Upper lobe of left lung (tissue), 6 donors: ENCODE measurements at regions not wholly inside any gene's neighbourhood (a gene's known extent, or its start where the extent isn't known, plus 50 kb on each side); places are given as distances from the start of the nearest gene placed in this dataset.
A peak's percentile ranks its signal among the peaks of the same experiment; 100 is the strongest.

Experiments
- ATAC-seq, 2 donors: fragments of 200-7000 bp; cut with Tn5 transposase; one replicate each; pipeline ENCODE4 v1.9.1; 2022; ENCODE audit warnings: mild to moderate bottlenecking in 2 of 2, moderate library complexity in 2 of 2; ENCODE audit not compliant: low FRiP score in 2 of 2
- DNase-seq, 2 donors: peaks; one replicate each; pipeline ENCODE4 v3.0.0-alpha.2; 2019 to 2020
- H3K27ac ChIP-seq, 4 donors: fragments of 200-600 bp; sonication (generic); one replicate each; pipeline ENCODE4 v1.5.1; 2016 to 2019
- H3K27me3 ChIP-seq, 4 donors: fragments of 200-600 bp; sonication (generic); one replicate each; pipeline ENCODE4 v1.5.1; 2017 to 2019
- H3K36me3 ChIP-seq, 4 donors: fragments of 200-600 bp; sonication (generic); one replicate each; pipeline ENCODE4 v1.5.1; 2016 to 2019
- H3K4me1 ChIP-seq, 4 donors: fragments of 200-600 bp; sonication (generic); one replicate each; pipeline ENCODE4 v1.5.1; 2018 to 2019
- H3K4me3 ChIP-seq, 4 donors: fragments of 200-600 bp; sonication (generic); one replicate each; pipeline ENCODE4 v1.5.1; 2017 to 2019; ENCODE audit warnings: mild to moderate bottlenecking in 2 of 4, moderate library complexity in 1 of 4
- H3K9me3 ChIP-seq, 4 donors: fragments of 200-600 bp; sonication (generic); one replicate each; pipeline ENCODE4 v1.5.1; 2018 to 2019
- EP300 ChIP-seq, 4 donors: sonication (generic); formaldehyde crosslinking; IDR thresholded peaks; one replicate each; pipeline ENCODE4 v1.5.1; 2017; ENCODE audit warnings: antibody characterized with exemption in 4 of 4, control low read depth in 2 of 4
- POLR2A ChIP-seq, 4 donors: fragments of 450-650 bp; IDR thresholded peaks; one replicate each; pipeline ENCODE4 v1.5.1; 2016 to 2017; ENCODE audit warnings: antibody characterized with exemption in 4 of 4, mild to moderate bottlenecking in 2 of 4
- POLR2AphosphoS5 ChIP-seq, 2 donors: sonication (generic); formaldehyde crosslinking; IDR thresholded peaks; one replicate each; pipeline ENCODE4 v1.5.1; 2017; ENCODE audit warnings: antibody characterized with exemption in 2 of 2
- WGBS, 2 donors: methylation state at CpG; one replicate each; pipeline ENCODE4 v1.1.5; 2017 to 2018; 5-methylcytosine and 5-hydroxymethylcytosine counted together
- TF ChIP-seq, protein P1 (sequence below), 6 experiments: fragments of 450-650 bp in 4 of 6; fragments of 200-600 bp in 2 of 6; sonication (generic) in 2 of 6; IDR thresholded peaks; one replicate each; pipeline ENCODE4 v1.5.1; 2016 to 2019; ENCODE audit warnings: antibody characterized with exemption in 6 of 6
- donor health status: DM: no; HTN: no; CAD: no; lungs with moderate emphysema.
- donor health status: DM: no; HTN: yes; CAD: no; lungs with severe emphysema.

DNA sequence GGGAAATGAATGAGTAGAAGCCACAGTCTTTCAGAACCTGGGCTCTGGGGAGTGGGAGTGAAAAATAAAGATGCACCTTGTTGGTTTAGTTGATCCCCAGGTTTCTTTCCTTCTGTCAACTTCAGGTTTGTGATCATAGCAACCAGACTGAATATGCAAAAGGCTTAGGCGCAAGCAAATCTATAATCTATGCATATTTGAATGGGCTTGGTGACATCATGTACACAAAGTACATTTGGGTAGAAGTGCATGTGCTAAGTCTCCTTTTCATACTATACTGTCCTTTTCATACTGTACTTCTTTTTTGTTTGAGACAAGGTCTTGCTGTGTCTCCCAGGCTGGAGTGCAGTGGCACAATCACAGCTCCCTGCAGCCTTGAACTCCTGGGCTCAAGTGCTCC, 132.4 kb upstream of the C2CD4B start:
- WGBS, 2 donors, result 93 to 100% methylated on average over 1 of the region's 1 CpG
- peaks cover 0 to 5% (median 0%) of the 10 kb centered on the region in 4 donors for H3K4me1 ChIP-seq
- no peaks in the 10 kb centered on the region for H3K9me3 ChIP-seq
- no peaks in the 10 kb centered on the region for H3K27me3 ChIP-seq
- H3K36me3 ChIP-seq, result no peaks in the 10 kb centered on the region
- TF ChIP-seq EP300 (IDR thresholded peaks at IDR 0.05) (no peak), POLR2A (IDR thresholded peaks at IDR 0.05) (no peak)
- no peak overlapping the region for H3K4me3 ChIP-seq
- H3K27ac ChIP-seq, result no peak overlapping the region
- ATAC-seq, result no peak
- no peak for DNase-seq

DNA sequence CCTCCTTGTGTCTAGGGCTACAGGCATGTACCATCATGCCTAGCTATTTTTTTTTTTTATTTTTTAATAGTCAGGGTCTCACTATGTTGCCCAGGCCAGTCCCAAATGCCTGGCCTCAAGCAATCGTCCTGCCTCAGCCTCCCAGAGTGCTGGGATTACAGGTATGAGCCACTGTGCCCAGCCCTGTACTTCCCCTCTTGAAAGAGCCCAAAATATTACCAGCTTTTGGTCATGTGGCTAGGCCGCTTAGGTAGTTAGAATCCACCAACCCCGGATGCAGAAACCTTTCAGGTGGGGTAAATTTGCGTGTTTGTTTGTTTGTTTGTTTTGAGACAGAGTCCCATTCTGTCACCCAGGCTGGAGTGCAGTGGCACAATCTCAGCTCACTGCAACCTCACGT, 132.8 kb upstream of the C2CD4B start:
- H3K27ac ChIP-seq, result no peak overlapping the region

DNA sequence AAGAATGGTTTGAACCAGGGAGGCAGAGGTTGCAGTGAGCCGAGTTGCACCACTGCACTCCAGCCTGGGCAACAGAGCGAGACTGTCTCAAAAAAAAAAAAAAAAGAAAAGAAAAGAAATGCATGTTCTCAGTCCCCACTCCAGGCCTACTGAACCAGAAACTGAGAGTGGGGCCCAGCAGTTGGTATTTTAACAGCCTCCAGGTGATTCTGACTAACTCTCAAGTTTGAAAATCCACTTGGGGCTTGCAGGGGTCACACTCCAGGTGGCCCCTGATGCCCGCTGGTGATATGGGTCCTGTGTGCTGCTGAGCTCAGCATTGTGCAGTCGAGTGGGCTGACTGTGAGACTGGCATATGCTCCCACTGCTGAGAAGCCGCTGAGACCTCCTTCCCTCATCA, 133.7 kb upstream of the C2CD4B start:
- peaks cover 0 to 8% (median 0%) of the 10 kb centered on the region in 4 donors for H3K4me1 ChIP-seq
- TF ChIP-seq, protein P1, sequence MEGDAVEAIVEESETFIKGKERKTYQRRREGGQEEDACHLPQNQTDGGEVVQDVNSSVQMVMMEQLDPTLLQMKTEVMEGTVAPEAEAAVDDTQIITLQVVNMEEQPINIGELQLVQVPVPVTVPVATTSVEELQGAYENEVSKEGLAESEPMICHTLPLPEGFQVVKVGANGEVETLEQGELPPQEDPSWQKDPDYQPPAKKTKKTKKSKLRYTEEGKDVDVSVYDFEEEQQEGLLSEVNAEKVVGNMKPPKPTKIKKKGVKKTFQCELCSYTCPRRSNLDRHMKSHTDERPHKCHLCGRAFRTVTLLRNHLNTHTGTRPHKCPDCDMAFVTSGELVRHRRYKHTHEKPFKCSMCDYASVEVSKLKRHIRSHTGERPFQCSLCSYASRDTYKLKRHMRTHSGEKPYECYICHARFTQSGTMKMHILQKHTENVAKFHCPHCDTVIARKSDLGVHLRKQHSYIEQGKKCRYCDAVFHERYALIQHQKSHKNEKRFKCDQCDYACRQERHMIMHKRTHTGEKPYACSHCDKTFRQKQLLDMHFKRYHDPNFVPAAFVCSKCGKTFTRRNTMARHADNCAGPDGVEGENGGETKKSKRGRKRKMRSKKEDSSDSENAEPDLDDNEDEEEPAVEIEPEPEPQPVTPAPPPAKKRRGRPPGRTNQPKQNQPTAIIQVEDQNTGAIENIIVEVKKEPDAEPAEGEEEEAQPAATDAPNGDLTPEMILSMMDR (IDR thresholded peaks at IDR 0.05), result no peak
- TF ChIP-seq POLR2AphosphoS5 (IDR thresholded peaks at IDR 0.05) (no peak), EP300 (IDR thresholded peaks at IDR 0.05) (no peak), POLR2A (IDR thresholded peaks at IDR 0.05) (no peak)
- no peak overlapping the region for H3K27ac ChIP-seq
- DNase-seq (no peak), ATAC-seq (no peak)
- H3K27me3 ChIP-seq, result no peaks in the 10 kb centered on the region
- H3K4me3 ChIP-seq, result no peak overlapping the region
- 81 to 93% methylated on average over 5 of the region's 5 CpGs for WGBS, 2 donors
- no peaks in the 10 kb centered on the region for H3K9me3 ChIP-seq
- H3K36me3 ChIP-seq, result no peaks in the 10 kb centered on the region

More for the DNA sequence above, 132.8 kb upstream of the C2CD4B start:
- Histone ChIP-seq H3K9me3 (no peaks in the 10 kb centered on the region), H3K36me3 (no peaks in the 10 kb centered on the region), H3K4me1 (peaks cover 0 to 8% (median 0%) of the 10 kb centered on the region in 4 donors), H3K27me3 (no peaks in the 10 kb centered on the region), H3K4me3 (no peak overlapping the region)
- ATAC-seq (no peak), DNase-seq (no peak)
- WGBS, 2 donors, result 88 to 90% methylated on average over 5 of the region's 5 CpGs
- TF ChIP-seq POLR2A (IDR thresholded peaks at IDR 0.05), result no peak
- TF ChIP-seq, protein P1 (IDR thresholded peaks at IDR 0.05), result no peak
- TF ChIP-seq EP300 (IDR thresholded peaks at IDR 0.05), result no peak
- no peak for TF ChIP-seq POLR2AphosphoS5 (IDR thresholded peaks at IDR 0.05)

DNA sequence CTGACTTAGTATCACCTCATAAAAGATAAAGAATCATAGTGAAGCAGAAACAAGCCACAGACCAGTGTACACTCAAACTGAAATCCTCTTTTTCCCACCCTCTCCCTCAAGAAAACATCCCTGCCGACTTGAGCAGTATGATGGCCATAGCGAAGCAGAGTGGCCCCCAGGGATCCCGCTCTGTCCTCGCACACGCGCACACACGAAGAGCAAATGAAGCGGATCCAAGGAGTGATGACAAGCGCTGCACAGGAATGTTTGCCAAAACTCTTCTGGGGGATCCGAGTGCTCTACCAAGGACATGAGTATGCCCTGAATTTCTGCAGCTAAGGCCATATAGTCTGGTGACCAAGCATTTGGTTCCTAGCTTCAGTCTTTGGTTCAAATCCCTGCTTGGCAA, 134.5 kb upstream of the C2CD4B start:
- no peak overlapping the region for H3K4me3 ChIP-seq
- H3K27me3 ChIP-seq, result no peaks in the 10 kb centered on the region
- ATAC-seq (no peak), DNase-seq (peak in 1 of 2 donors; percentile 27)
- H3K36me3 ChIP-seq, result no peaks in the 10 kb centered on the region
- H3K27ac ChIP-seq, result no peak overlapping the region
- H3K4me1 ChIP-seq, result peaks cover 0 to 8% (median 0%) of the 10 kb centered on the region in 4 donors
- WGBS, 2 donors, result 95 to 96% methylated on average over 10 of the region's 10 CpGs
- no peak for TF ChIP-seq POLR2A (IDR thresholded peaks at IDR 0.05)
- no peaks in the 10 kb centered on the region for H3K9me3 ChIP-seq

DNA sequence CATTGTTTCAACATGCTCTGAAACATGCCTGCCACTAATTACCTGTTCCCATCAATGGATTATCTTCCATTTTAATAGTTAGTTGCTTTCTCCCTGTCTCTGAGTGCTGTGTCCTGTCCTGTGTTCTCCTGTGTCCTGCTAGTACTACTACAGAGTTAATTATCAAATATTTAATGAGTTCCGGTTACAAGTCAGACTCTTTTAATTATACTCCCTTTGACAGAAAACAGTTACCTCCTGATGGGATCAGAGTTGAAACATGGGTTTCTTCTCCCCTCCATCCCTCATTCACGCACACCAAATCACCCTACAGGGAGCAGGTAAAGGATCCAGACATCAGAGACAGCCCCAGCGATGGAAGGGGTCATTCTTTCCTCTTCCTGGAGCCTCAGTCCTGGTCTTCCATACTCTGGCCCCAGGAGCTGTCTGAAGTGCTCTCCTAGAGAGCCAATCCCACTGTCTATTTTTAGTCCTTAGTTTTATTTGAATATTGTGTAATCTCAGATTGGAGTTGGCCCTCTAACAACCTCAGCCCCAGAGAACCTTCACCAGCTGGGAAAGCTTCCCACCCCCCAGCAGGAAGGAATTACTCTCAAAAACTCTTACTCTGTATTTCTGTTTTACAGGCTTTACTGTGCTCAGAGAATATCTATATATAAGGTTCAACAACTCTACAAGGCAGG, 137.0 kb upstream of the C2CD4B start:
- TF ChIP-seq, protein P1 (IDR thresholded peaks at IDR 0.05), result no peak
- TF ChIP-seq POLR2A (IDR thresholded peaks at IDR 0.05) (peak in 1 of 4 donors; percentile 26), EP300 (IDR thresholded peaks at IDR 0.05) (no peak)
- no peaks in the 10 kb centered on the region for H3K27me3 ChIP-seq
- H3K4me3 ChIP-seq, result peak overlapping the region in 2 of 4 donors; percentile 18 to 19
- 70 to 72% methylated on average over 3 of the region's 3 CpGs for WGBS, 2 donors
- H3K4me1 ChIP-seq, result peaks cover 0 to 13% (median 6%) of the 10 kb centered on the region in 4 donors
- peak in 1 of 2 donors; percentile 40 for DNase-seq
- no peaks in the 10 kb centered on the region for H3K36me3 ChIP-seq
- ATAC-seq, result peak; percentile 37 to 49
- no peaks in the 10 kb centered on the region for H3K9me3 ChIP-seq
- H3K27ac ChIP-seq, result no peak overlapping the region
